Kidney (tissue), 13 donors: ENCODE measurements at regions not wholly inside any gene's neighbourhood (a gene's known extent, or its start where the extent isn't known, plus 50 kb on each side); places are given as distances from the start of the nearest gene placed in this dataset.
A peak's percentile ranks its signal among the peaks of the same experiment; 100 is the strongest.

Experiments used
- DNase-seq, 5 donors: peaks; one replicate each; pipeline ENCODE4 v3.0.0-alpha.2; 2013 to 2020
- FAIRE-seq: peaks from 2 replicates; lab custom pipeline; 2012; peaks lifted over from hg19 to GRCh38; lab: Jason Lieb, UNC
- H3K27ac ChIP-seq, 2 donors: one replicate each; pipeline ENCODE4 v1.7.0; 2013; ENCODE audit warnings: low read depth in 2 of 2, low read length in 2 of 2, inconsistent platforms in 1 of 2
- H3K27me3 ChIP-seq: one replicate; pipeline ENCODE4 v1.7.1; 2013; ENCODE audit warnings: low read length, inconsistent platforms; ENCODE audit not compliant: control insufficient read depth, insufficient read depth
- H3K36me3 ChIP-seq, 3 donors: one replicate each; pipeline versions ENCODE4 v1.7.0 to v1.7.1; 2013; ENCODE audit warnings: low read length in 3 of 3, control low read depth in 1 of 3, inconsistent platforms in 1 of 3; ENCODE audit not compliant: insufficient read depth in 3 of 3, control insufficient read depth in 2 of 3
- H3K4me1 ChIP-seq, 3 donors: one replicate each; pipeline versions ENCODE4 v1.7.0 to v1.7.1; 2013; ENCODE audit warnings: low read length in 3 of 3, inconsistent platforms in 1 of 3, low read depth in 1 of 3; ENCODE audit not compliant: control insufficient read depth in 2 of 3, insufficient read depth in 2 of 3
- H3K4me3 ChIP-seq, 3 donors: one replicate each; pipeline versions ENCODE4 v1.7.0 to v1.8.1; 2013; ENCODE audit warnings: low read length in 3 of 3, control low read depth in 1 of 3, inconsistent platforms in 1 of 3
- H3K9ac ChIP-seq, 3 donors: one replicate each; pipeline versions ENCODE4 v1.7.0 to v1.7.1; 2013; ENCODE audit warnings: low read length in 3 of 3, control low read depth in 1 of 3, inconsistent platforms in 1 of 3
- H3K9me3 ChIP-seq, 3 donors: one replicate each; pipeline versions ENCODE4 v1.7.0 to v1.7.1; 2013; ENCODE audit warnings: low read length in 3 of 3, control low read depth in 1 of 3, inconsistent platforms in 1 of 3; ENCODE audit not compliant: control insufficient read depth in 2 of 3, insufficient read depth in 1 of 3
- intact Hi-C: fragments of 100-400 bp; cut with DNase I; formaldehyde crosslinking; loops from one replicate; pipeline ENCODE4 v1.11.1; 2022
- TF ChIP-seq, protein P1 (sequence below): IDR thresholded peaks from 3 replicates; pipeline ENCODE4 v1.5.1; 2012; ENCODE audit warnings: mild to moderate bottlenecking, moderate library complexity, borderline replicate concordance; ENCODE audit not compliant: insufficient read depth; ENCODE audit errors: extremely low read depth
- donor health status: control.
- donor health status: control.
- donor health status: control.
- donor health status: control.
- donor health status: control.
- donor health status: DM: yes; HTN: yes; CAD: no.
- donor health status: Normal renal cell carcinoma (clear cell type).

GRCh38 chr11:25350899-25351803 is 854.3 kb downstream of the LUZP2 start:
- DNase-seq: peak in 1 of 5 donors; percentile 32
- no peak for FAIRE-seq
- no peaks in the 10 kb centered on the region for H3K4me1 ChIP-seq
- intact Hi-C loops: no loop called here
- H3K9ac ChIP-seq: no peak overlapping the region
- H3K27ac ChIP-seq: no peak overlapping the region
- H3K4me3 ChIP-seq: no peak overlapping the region
- H3K9me3 ChIP-seq: no peaks in the 10 kb centered on the region
- TF ChIP-seq, protein P1, sequence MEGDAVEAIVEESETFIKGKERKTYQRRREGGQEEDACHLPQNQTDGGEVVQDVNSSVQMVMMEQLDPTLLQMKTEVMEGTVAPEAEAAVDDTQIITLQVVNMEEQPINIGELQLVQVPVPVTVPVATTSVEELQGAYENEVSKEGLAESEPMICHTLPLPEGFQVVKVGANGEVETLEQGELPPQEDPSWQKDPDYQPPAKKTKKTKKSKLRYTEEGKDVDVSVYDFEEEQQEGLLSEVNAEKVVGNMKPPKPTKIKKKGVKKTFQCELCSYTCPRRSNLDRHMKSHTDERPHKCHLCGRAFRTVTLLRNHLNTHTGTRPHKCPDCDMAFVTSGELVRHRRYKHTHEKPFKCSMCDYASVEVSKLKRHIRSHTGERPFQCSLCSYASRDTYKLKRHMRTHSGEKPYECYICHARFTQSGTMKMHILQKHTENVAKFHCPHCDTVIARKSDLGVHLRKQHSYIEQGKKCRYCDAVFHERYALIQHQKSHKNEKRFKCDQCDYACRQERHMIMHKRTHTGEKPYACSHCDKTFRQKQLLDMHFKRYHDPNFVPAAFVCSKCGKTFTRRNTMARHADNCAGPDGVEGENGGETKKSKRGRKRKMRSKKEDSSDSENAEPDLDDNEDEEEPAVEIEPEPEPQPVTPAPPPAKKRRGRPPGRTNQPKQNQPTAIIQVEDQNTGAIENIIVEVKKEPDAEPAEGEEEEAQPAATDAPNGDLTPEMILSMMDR: no peak
- no peaks in the 10 kb centered on the region for H3K27me3 ChIP-seq
- no peaks in the 10 kb centered on the region for H3K36me3 ChIP-seq

- TF ChIP-seq, protein P1: no peak
- H3K27ac ChIP-seq: no peak overlapping the region
Observed at GRCh38 chr11:25357133-25357532, 860.3 kb downstream of the LUZP2 start.

DNA sequence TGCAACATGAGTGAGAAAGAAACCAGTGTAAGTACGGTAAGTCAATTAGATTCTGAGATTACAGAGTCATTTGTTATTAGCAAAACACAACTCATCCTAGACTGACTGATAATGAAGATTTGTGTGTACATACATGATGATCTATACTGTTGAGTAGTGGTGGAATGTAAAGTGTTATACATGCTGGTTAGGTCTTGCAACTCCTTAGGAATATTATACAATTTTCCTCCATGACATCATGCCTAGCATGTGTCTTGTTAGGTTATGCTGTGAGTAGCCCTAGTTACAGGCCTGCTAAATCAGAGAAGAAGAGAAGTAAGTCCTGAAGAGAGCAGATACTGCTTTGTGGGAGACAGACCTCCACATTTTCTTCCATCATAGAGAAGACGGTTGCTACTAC is 880.6 kb downstream of the LUZP2 start:
- intact Hi-C loops: no loop called here

More at GRCh38 chr11:25357133-25357532, 860.3 kb downstream of the LUZP2 start:
- Histone ChIP-seq H3K27me3 (no peaks in the 10 kb centered on the region), H3K4me3 (no peak overlapping the region), H3K4me1 (no peaks in the 10 kb centered on the region), H3K36me3 (no peaks in the 10 kb centered on the region), H3K9me3 (no peaks in the 10 kb centered on the region), H3K9ac (no peak overlapping the region)
- FAIRE-seq (no peak), DNase-seq (no peak)
- intact Hi-C loops: no loop called here

More for the DNA sequence above, 880.6 kb downstream of the LUZP2 start:
- Histone ChIP-seq H3K36me3 (no peaks in the 10 kb centered on the region), H3K27me3 (no peaks in the 10 kb centered on the region), H3K9me3 (no peaks in the 10 kb centered on the region), H3K9ac (no peak overlapping the region), H3K4me3 (no peak overlapping the region), H3K4me1 (no peaks in the 10 kb centered on the region), H3K27ac (no peak overlapping the region)
- FAIRE-seq: no peak
- TF ChIP-seq, protein P1: no peak
- DNase-seq: no peak
